ENCODE measurements at regions not wholly inside any gene's neighbourhood (a gene's known extent, or its start where the extent isn't known, plus 50 kb on each side); places are given as distances from the start of the nearest gene placed in this dataset.

- TF ChIP-seq, protein P1, sequence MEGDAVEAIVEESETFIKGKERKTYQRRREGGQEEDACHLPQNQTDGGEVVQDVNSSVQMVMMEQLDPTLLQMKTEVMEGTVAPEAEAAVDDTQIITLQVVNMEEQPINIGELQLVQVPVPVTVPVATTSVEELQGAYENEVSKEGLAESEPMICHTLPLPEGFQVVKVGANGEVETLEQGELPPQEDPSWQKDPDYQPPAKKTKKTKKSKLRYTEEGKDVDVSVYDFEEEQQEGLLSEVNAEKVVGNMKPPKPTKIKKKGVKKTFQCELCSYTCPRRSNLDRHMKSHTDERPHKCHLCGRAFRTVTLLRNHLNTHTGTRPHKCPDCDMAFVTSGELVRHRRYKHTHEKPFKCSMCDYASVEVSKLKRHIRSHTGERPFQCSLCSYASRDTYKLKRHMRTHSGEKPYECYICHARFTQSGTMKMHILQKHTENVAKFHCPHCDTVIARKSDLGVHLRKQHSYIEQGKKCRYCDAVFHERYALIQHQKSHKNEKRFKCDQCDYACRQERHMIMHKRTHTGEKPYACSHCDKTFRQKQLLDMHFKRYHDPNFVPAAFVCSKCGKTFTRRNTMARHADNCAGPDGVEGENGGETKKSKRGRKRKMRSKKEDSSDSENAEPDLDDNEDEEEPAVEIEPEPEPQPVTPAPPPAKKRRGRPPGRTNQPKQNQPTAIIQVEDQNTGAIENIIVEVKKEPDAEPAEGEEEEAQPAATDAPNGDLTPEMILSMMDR (IDR thresholded peaks at IDR 0.05) = no peak
- TF ChIP-seq EP300 (IDR thresholded peaks at IDR 0.05) = no peak
Measured at GRCh38 chr20:19860737-19861136, 102.7 kb downstream of the RIN2 start.

Data from tibial nerve (tissue), 4 donors.